SK-N-SH (cell line): ENCODE measurements at regions not wholly inside any gene's neighbourhood (a gene's known extent, or its start where the extent isn't known, plus 50 kb on each side); places are given as distances from the start of the nearest gene placed in this dataset.

Experiments used
- TF ChIP-seq, protein P1 (sequence below): fragments of 200-600 bp; sonication (generic); IDR thresholded peaks from 2 replicates; pipeline ENCODE4 v1.6.1; 2017; ENCODE audit warnings: antibody characterized with exemption, mild to moderate bottlenecking, moderate library complexity
- TF ChIP-seq, protein P2 (sequence below): IDR thresholded peaks from 2 replicates; pipeline ENCODE4 v1.4.0; 2012; ENCODE audit warnings: low read depth, borderline replicate concordance

DNA sequence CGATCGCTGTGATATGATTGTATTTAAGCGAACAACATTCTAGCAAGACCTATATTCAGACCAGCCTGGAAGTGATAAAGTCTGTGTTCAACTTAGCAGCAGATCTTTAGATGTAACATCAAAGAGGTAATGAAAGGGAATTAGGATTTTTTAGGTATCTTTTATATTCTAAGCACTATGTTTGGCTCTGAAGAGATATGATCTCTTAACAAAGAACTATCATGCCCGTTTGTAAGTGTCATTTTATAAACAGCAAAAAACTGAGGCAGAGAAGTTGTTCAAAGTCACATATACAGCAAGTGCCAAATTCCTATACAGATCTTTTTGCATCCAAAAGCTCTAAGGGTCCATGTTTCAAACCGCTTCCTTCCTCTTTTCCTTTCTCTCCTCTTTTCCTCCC is 53.0 kb upstream of the TIAM1 start:
- TF ChIP-seq, protein P1, sequence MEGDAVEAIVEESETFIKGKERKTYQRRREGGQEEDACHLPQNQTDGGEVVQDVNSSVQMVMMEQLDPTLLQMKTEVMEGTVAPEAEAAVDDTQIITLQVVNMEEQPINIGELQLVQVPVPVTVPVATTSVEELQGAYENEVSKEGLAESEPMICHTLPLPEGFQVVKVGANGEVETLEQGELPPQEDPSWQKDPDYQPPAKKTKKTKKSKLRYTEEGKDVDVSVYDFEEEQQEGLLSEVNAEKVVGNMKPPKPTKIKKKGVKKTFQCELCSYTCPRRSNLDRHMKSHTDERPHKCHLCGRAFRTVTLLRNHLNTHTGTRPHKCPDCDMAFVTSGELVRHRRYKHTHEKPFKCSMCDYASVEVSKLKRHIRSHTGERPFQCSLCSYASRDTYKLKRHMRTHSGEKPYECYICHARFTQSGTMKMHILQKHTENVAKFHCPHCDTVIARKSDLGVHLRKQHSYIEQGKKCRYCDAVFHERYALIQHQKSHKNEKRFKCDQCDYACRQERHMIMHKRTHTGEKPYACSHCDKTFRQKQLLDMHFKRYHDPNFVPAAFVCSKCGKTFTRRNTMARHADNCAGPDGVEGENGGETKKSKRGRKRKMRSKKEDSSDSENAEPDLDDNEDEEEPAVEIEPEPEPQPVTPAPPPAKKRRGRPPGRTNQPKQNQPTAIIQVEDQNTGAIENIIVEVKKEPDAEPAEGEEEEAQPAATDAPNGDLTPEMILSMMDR: no peak
- TF ChIP-seq, protein P2, sequence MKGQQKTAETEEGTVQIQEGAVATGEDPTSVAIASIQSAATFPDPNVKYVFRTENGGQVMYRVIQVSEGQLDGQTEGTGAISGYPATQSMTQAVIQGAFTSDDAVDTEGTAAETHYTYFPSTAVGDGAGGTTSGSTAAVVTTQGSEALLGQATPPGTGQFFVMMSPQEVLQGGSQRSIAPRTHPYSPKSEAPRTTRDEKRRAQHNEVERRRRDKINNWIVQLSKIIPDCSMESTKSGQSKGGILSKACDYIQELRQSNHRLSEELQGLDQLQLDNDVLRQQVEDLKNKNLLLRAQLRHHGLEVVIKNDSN: no peak
